ENCODE measurements at regions not wholly inside any gene's neighbourhood (a gene's known extent, or its start where the extent isn't known, plus 50 kb on each side); places are given as distances from the start of the nearest gene placed in this dataset.

- TF ChIP-seq CTCF (IDR thresholded peaks at IDR 0.05; ENCODE audit: low read depth, low read length): no peak
- no peak for DNase-seq (ENCODE audit: extremely low read depth, low read depth)
Measured at GRCh38 chr4:171162478-171162877, 650.7 kb upstream of the GALNTL6 start.

- TF ChIP-seq CTCF (IDR thresholded peaks at IDR 0.05; ENCODE audit: low read depth, low read length): no peak
- DNase-seq (ENCODE audit: extremely low read depth, low read depth): no peak
Measured at GRCh38 chr4:171157462-171158082, 655.6 kb upstream of the GALNTL6 start.

- no peak for DNase-seq (ENCODE audit: extremely low read depth, low read depth)
- TF ChIP-seq CTCF (IDR thresholded peaks at IDR 0.05; ENCODE audit: low read depth, low read length): no peak
Measured at GRCh38 chr4:171142639-171143038, 670.6 kb upstream of the GALNTL6 start.

GRCh38 chr4:171142045-171142444, 671.2 kb upstream of the GALNTL6 start:
- no peak for DNase-seq (ENCODE audit: extremely low read depth, low read depth)
- no peak for TF ChIP-seq CTCF (IDR thresholded peaks at IDR 0.05; ENCODE audit: low read depth, low read length)

GRCh38 chr4:171130256-171130801, 682.9 kb upstream of the GALNTL6 start:
- DNase-seq (ENCODE audit: extremely low read depth, low read depth): no peak
- TF ChIP-seq CTCF (IDR thresholded peaks at IDR 0.05; ENCODE audit: low read depth, low read length): no peak

- no peak for DNase-seq (ENCODE audit: extremely low read depth, low read depth)
- no peak for TF ChIP-seq CTCF (IDR thresholded peaks at IDR 0.05; ENCODE audit: low read depth, low read length)
Measured at GRCh38 chr4:171118091-171118490, 695.1 kb upstream of the GALNTL6 start.

- no peak for TF ChIP-seq CTCF (IDR thresholded peaks at IDR 0.05; ENCODE audit: low read depth, low read length)
- DNase-seq (ENCODE audit: extremely low read depth, low read depth): no peak
Measured at GRCh38 chr4:171117457-171117856, 695.7 kb upstream of the GALNTL6 start.

Measured in AG09319 (cell line).